HEK293 (cell line): ENCODE measurements at regions not wholly inside any gene's neighbourhood (a gene's known extent, or its start where the extent isn't known, plus 50 kb on each side); places are given as distances from the start of the nearest gene placed in this dataset.

Experiments
- CTCF ChIA-PET: fragments of 350-600 bp; formaldehyde crosslinking; extraction: SDS; loops from one replicate; lab custom pipeline; 2021; ENCODE audit warnings: antibody characterized with exemption; lab: Yijun Ruan, JAX
- POLR2A ChIA-PET: fragments of 300-600 bp; formaldehyde crosslinking; extraction: SDS; loops from one replicate; lab custom pipeline; 2020; ENCODE audit warnings: antibody characterized with exemption, inconsistent platforms; lab: Yijun Ruan, JAX
- H3K27ac ChIP-seq: fragments of 200-500 bp; sonication (Bioruptor generic); 2 replicates; pipeline ENCODE4 v1.5.1; 2014; ENCODE audit warnings: low read depth, low read length, control low read depth, inconsistent platforms; ENCODE audit errors: extremely low read depth
- H3K36me3 ChIP-seq, 2 experiments: fragments of 200-500 bp in 1 of 2; sonication (Bioruptor generic) in 1 of 2; 1 replicate in 1 of 2; 2 replicates in 1 of 2; pipeline ENCODE4 v1.5.1; 2014 to 2017; ENCODE audit warnings: inconsistent platforms in 2 of 2, low read length in 2 of 2; ENCODE audit not compliant: control insufficient read depth in 2 of 2, insufficient read depth in 1 of 2
- H3K4me1 ChIP-seq: fragments of 200-500 bp; sonication (Bioruptor generic); 2 replicates; pipeline ENCODE4 v1.5.1; 2014; ENCODE audit warnings: mild to moderate bottlenecking, low read length, inconsistent platforms; ENCODE audit not compliant: control insufficient read depth, insufficient read depth
- H3K4me3 ChIP-seq: 2 replicates; pipeline ENCODE4 v1.5.1; 2011; ENCODE audit warnings: low read depth, mild to moderate bottlenecking, control low read depth, low read length, moderate library complexity
- H3K9me3 ChIP-seq: fragments of 200-500 bp; sonication (Bioruptor generic); 2 replicates; pipeline ENCODE4 v1.5.1; 2014; ENCODE audit warnings: low read depth, low read length, inconsistent platforms; ENCODE audit not compliant: control insufficient read depth, insufficient read depth
- GLIS2 ChIP-seq: fragments of 450-650 bp; formaldehyde crosslinking; IDR thresholded peaks from 2 replicates; pipeline ENCODE4 v1.5.1; 2016; ENCODE audit warnings: missing biosample characterization, missing genetic modification characterization
- HIC1 ChIP-seq: fragments of 450-650 bp; formaldehyde crosslinking; IDR thresholded peaks from 2 replicates; pipeline ENCODE4 v1.5.1; 2016; ENCODE audit warnings: missing biosample characterization, missing genetic modification characterization
- HOXA7 ChIP-seq: sonication (generic); formaldehyde crosslinking; IDR thresholded peaks from 2 replicates; pipeline ENCODE4 v1.8.1; 2022; ENCODE audit warnings: missing genetic modification reagents, borderline replicate concordance
- HOXC10 ChIP-seq: sonication (generic); formaldehyde crosslinking; IDR thresholded peaks from 2 replicates; pipeline ENCODE4 v1.8.1; 2023; ENCODE audit warnings: mild to moderate bottlenecking, missing genetic modification reagents
- IKZF3 ChIP-seq: fragments of 450-650 bp; IDR thresholded peaks from 2 replicates; pipeline ENCODE4 v1.5.0; 2018; ENCODE audit warnings: missing biosample characterization, mild to moderate bottlenecking, missing genetic modification characterization, moderate library complexity
- KLF10 ChIP-seq: fragments of 450-650 bp; IDR thresholded peaks from 2 replicates; pipeline ENCODE4 v1.5.1; 2018; ENCODE audit warnings: missing biosample characterization, mild to moderate bottlenecking, missing genetic modification characterization
- OSR2 ChIP-seq: fragments of 450-650 bp; formaldehyde crosslinking; IDR thresholded peaks from 2 replicates; pipeline ENCODE4 v1.5.1; 2016; ENCODE audit warnings: missing biosample characterization, missing genetic modification characterization
- PBX3 ChIP-seq: sonication (generic); formaldehyde crosslinking; IDR thresholded peaks from 2 replicates; pipeline ENCODE4 v1.8.1; 2022; ENCODE audit warnings: mild to moderate bottlenecking, moderate library complexity, missing genetic modification reagents
- RBAK ChIP-seq: fragments of 450-650 bp; formaldehyde crosslinking; IDR thresholded peaks from 2 replicates; pipeline ENCODE4 v1.5.1; 2016; ENCODE audit warnings: missing biosample characterization, missing genetic modification characterization
- SALL2 ChIP-seq: fragments of 450-650 bp; formaldehyde crosslinking; IDR thresholded peaks from 2 replicates; pipeline ENCODE4 v1.5.0; 2017; ENCODE audit warnings: missing biosample characterization, mild to moderate bottlenecking, missing genetic modification characterization, borderline replicate concordance
- TCF7L2 ChIP-seq: IDR thresholded peaks from 2 replicates; pipeline ENCODE4 v1.6.1; 2011; ENCODE audit warnings: low read depth, mild to moderate bottlenecking, inconsistent platforms, low read length, moderate library complexity, borderline replicate concordance
- WT1 ChIP-seq: fragments of 450-650 bp; formaldehyde crosslinking; IDR thresholded peaks from 2 replicates; pipeline ENCODE4 v1.5.1; 2016; ENCODE audit warnings: missing biosample characterization, missing genetic modification characterization
- YY1 ChIP-seq: fragments of 450-650 bp; formaldehyde crosslinking; IDR thresholded peaks from 2 replicates; pipeline ENCODE4 v1.5.1; 2018; ENCODE audit warnings: missing biosample characterization, missing genetic modification characterization
- ZBTB49 ChIP-seq: fragments of 450-650 bp; formaldehyde crosslinking; IDR thresholded peaks from 2 replicates; pipeline ENCODE4 v1.5.1; 2016; ENCODE audit warnings: missing biosample characterization, missing genetic modification characterization, low read depth
- ZFHX2 ChIP-seq: fragments of 450-650 bp; formaldehyde crosslinking; conservative IDR thresholded peaks from 2 replicates; pipeline ENCODE4 v1.5.1; 2016; ENCODE audit warnings: missing biosample characterization, missing genetic modification characterization
- ZFP3 ChIP-seq: fragments of 450-650 bp; formaldehyde crosslinking; IDR thresholded peaks from 2 replicates; pipeline ENCODE4 v1.5.1; 2016; ENCODE audit warnings: low read depth, missing biosample characterization, missing genetic modification characterization
- ZNF133 ChIP-seq: fragments of 450-650 bp; formaldehyde crosslinking; IDR thresholded peaks from 2 replicates; pipeline ENCODE4 v1.5.1; 2016; ENCODE audit warnings: missing biosample characterization, missing genetic modification characterization
- ZNF18 ChIP-seq: fragments of 450-650 bp; formaldehyde crosslinking; IDR thresholded peaks from 2 replicates; pipeline ENCODE4 v1.5.1; 2016; ENCODE audit warnings: missing biosample characterization, missing genetic modification characterization
- ZNF2 ChIP-seq: fragments of 450-650 bp; formaldehyde crosslinking; IDR thresholded peaks from 2 replicates; pipeline ENCODE4 v1.5.1; 2016; ENCODE audit warnings: missing biosample characterization, missing genetic modification characterization
- ZNF221 ChIP-seq: fragments of 450-650 bp; formaldehyde crosslinking; IDR thresholded peaks from 2 replicates; pipeline ENCODE4 v1.5.1; 2017; ENCODE audit warnings: missing biosample characterization, missing genetic modification characterization, borderline replicate concordance
- ZNF398 ChIP-seq: fragments of 450-650 bp; formaldehyde crosslinking; IDR thresholded peaks from 2 replicates; pipeline ENCODE4 v1.5.1; 2017; ENCODE audit warnings: missing biosample characterization, missing genetic modification characterization
- ZNF529 ChIP-seq: fragments of 450-650 bp; formaldehyde crosslinking; IDR thresholded peaks from 2 replicates; pipeline ENCODE4 v1.5.1; 2017; ENCODE audit warnings: missing genetic modification characterization, missing biosample characterization; ENCODE audit not compliant: insufficient replicate concordance
- ZNF645 ChIP-seq: fragments of 450-650 bp; formaldehyde crosslinking; IDR thresholded peaks from 2 replicates; pipeline ENCODE4; 2016; ENCODE audit warnings: missing biosample characterization, missing genetic modification characterization
- ZNF791 ChIP-seq: fragments of 450-650 bp; formaldehyde crosslinking; IDR thresholded peaks from 2 replicates; pipeline ENCODE4 v1.5.1; 2016; ENCODE audit warnings: missing biosample characterization, missing genetic modification characterization

GRCh38 chr3:99458013-99458412 lies 180.4 kb upstream of the COL8A1 start:
- ChIA-PET CTCF (no interaction called here), POLR2A (no interaction called here)
- H3K36me3 ChIP-seq: no peaks in the 10 kb centered on the region
- no peak overlapping the region for H3K4me3 ChIP-seq
- no peak overlapping the region for H3K27ac ChIP-seq
- H3K9me3 ChIP-seq: no peaks in the 10 kb centered on the region
- H3K4me1 ChIP-seq: no peaks in the 10 kb centered on the region
- TF ChIP-seq KLF10 (tag by site-specific recombination) (no peak), TCF7L2 (no peak), ZNF645 (no peak), ZBTB49 (tag by site-specific recombination) (no peak), HIC1 (tag by site-specific recombination) (no peak), OSR2 (no peak), IKZF3 (no peak), ZNF398 (tag by site-specific recombination) (no peak)

- Histone ChIP-seq H3K4me1 (no peaks in the 10 kb centered on the region), H3K36me3 (no peaks in the 10 kb centered on the region), H3K27ac (no peak overlapping the region), H3K9me3 (no peaks in the 10 kb centered on the region), H3K4me3 (no peak overlapping the region)
- ChIA-PET CTCF (no interaction called here), POLR2A (no interaction called here)
- TF ChIP-seq ZNF791 (tag by site-specific recombination) (no peak), YY1 (tag by site-specific recombination) (no peak), GLIS2 (tag by site-specific recombination) (no peak), HOXC10 (no peak), PBX3 (no peak), ZFP3 (tag by site-specific recombination) (no peak), ZNF398 (tag by site-specific recombination) (no peak), ZFHX2 (no peak), ZNF529 (tag by site-specific recombination) (no peak), ZNF2 (no peak), SALL2 (tag by site-specific recombination) (no peak), ZNF221 (tag by site-specific recombination) (no peak), ZNF133 (no peak), WT1 (tag by site-specific recombination) (no peak), ZNF18 (tag by site-specific recombination) (no peak), HOXA7 (no peak), RBAK (tag by site-specific recombination) (no peak)
Measured at GRCh38 chr3:99442599-99442998, 195.8 kb upstream of the COL8A1 start.
